ENCODE measurements at regions not wholly inside any gene's neighbourhood (a gene's known extent, or its start where the extent isn't known, plus 50 kb on each side); places are given as distances from the start of the nearest gene placed in this dataset.
A peak's percentile ranks its signal among the peaks of the same experiment; 100 is the strongest.

DNA sequence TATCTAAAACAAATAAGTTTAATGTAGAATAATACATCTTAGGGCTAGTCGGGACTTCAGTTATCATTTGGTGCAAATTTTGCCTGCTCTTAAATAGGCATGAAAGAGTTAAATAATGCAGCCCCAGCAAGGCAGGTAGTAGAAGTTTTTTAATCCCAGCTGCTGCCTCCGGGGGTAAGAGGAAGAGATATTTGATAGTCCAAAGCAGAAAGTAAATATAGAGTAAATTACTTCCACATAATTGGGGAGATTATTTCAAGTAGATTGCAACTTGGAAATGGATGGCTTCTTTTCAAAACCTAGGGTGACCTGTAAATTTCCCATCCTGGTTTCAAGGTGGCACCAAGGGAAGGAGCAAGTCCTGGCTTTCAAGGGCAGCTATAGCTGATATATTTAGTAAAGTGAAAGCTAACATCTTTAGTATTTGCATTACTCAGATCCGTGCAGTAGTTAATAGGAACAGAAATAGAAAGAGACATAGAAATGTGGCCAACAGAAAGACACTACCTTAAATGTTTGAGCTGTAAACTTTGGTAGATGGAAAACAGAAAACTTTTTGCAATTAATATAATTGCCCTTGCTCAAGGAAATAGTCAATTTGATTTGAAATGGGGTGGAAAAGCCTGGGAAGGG lies 109.1 kb downstream of the LMO4 start:
- DNase-seq, result no peak

DNA sequence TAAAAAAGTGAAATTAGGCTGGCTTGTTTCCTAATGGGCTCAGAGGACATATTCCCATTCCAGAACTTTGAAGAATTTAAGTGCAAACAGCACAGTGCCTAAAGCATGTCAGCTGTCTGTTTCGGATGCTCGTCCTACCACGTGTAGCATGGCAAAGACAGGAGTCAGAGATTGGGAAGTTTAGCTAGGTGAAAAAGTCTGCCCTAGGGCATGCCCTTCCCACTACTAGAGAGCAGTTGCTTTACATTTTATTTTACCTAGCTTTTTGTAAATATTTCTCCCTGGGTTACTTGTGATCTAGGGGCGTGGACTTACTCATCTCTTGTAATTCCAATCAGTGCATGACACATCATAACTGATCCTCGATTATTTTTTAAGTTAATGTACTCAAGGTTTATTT lies 111.1 kb downstream of the LMO4 start:
- DNase-seq, result no peak

DNA sequence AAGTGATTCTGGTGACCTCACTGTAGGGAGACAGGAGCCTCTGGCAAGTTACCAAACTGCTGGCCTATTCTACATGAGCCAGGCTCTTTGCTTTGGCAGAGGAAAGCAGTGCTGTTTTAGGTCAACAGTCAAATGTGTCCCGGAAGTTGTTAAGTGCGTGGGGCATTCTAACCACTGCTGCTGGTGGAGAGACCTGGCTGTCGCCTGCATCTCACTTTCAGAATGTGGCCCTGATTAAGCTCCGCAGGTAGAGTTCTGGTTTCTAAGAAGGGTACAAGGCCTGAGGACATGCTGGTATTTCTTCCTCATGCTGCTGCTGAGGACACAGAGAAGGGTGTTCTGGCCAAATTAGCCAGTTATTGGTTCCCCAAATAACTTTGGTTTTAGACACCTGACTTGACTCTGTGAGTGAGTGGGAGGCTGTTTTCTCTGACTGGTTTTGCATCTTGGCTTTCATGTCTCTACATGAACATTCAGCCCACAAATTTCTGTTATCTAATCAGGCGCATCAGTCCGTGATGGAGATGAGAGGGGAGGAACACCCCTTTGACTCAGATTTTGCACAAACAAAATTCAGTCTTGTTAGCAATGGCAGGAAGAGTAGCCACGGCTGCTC lies 120.8 kb downstream of the LMO4 start:
- DNase-seq, result no peak

DNA sequence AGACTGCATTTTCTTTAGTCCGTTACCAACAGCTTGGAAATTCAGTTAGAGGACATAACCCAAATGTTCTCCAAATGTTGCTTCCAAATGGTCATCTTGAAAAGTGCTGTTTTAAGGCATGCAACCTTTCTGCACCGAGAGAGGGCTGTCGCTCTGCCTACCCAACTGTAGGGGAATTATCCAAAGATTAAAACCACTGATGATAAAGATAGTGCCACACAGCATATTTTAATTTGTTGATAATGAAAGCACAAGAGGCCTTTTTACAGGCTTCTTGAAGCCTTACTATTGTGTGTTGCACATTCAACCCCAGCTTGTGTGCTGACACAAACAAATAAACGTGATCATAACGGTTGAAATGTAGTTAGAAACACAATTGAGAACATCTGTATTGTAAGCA lies 121.5 kb downstream of the LMO4 start:
- DNase-seq, result no peak

GRCh38 chr1:87450615-87451209 lies 122.0 kb downstream of the LMO4 start:
- DNase-seq, result no peak

DNA sequence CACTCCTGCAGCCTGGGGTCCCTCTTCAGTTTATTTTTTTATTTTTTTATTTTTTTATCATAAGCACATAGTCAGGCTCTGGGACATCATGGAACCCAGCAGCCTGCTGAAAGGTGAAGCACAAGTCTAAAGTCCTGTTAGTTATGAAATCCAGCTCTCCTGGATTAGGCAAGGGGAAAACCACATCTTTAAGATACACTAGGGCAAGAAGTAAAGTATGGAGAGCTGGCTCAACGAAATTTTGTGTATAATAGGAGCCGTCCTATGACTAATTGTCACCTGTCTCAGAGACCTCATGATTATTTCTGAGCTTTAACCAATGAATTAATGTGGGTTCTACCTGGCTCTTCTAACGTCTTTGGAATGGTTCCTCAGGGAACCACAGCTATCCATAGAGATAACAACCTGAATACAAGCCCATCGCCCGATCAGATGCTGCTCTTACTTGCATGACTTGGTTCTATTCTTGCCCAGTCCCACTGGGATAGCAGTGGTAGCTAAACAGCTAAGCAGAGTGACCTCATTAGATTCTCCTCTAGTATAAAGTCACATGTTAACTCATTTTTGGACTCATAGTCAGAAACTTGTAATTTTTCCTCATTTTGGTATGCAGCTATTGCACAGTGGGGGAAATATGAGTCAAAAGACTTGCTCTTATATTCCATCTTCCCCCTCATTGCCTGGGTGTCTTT lies 122.7 kb downstream of the LMO4 start:
- no peak for DNase-seq

DNA sequence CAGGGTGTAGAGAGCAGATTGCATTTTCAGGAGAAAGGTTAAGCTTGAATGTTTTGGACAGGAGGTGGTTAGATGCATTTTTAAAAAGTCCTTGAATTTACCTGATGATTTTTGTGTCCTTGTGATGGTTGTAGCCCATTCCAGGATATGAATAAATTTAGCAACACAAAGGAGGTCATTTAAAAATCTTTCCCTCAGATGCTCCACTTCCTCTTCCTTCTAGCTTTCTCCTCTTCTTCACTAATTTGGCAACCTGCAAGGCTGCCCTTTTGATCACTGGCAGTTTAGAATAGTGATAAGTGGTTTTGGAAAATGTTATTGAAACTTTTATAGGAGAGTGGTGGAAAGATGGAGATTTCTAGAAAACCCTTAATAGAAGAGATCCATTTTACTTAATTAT lies 124.0 kb downstream of the LMO4 start:
- DNase-seq, result no peak

DNA sequence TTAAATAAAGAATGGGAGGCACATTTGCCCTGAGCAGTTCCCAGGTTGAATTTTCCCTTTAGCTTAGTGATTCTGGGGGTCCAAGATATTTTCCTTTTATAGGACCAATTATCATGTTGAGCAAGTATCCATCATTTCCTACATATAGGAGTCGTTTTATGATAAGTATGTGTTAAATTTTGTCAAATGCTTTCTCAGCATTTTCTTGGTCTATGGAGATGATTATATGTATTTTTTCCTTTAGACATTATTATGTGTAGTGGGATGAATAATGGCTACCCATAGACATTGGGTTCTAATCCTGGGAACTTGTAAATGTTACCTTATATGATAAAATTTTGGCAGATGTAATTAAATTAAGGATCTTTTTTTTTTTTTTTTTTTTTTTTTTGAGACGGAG lies 128.7 kb downstream of the LMO4 start:
- no peak for DNase-seq

DNA sequence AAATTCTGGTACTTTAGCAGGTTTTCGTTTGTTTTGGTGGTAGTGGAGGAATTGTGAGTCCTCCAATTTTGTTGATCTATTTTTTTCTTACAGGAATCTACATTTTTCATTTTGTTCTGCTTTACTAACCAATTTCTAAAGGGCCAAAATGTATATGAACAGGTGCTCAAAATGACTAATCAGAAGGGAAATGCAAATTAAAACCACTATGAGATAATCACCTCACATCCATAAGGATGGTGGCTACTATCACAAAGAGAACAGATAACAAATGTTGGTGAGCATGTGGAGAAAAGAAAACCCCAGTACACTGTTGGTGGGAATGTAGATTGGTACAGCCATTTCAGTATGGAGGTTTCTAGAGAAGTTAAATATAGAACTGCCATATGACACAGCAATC lies 134.2 kb downstream of the LMO4 start:
- no peak for DNase-seq

DNA sequence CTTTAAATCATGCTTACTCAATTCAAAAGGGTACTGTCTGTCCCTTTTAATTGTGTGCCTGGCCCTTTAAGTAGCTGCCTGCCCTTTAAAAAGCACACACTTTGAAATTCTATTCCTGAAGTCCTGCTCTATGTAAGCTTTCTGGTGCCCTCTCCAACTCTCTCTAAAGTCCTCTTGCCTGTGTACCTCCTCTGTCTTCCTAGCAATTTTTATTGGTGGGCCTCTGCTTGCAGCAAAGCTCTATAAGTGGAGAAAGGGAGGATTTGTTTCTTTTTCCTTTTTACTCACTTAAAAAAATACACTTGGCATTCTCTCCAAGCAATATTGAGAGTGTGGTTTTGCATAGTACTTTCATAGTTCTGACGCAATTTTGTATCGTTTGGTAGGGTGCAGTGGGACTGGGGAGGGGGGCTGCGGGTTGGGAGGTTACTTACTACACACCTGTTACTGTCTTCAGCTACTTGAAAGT lies 135.4 kb downstream of the LMO4 start:
- DNase-seq, result no peak

DNA sequence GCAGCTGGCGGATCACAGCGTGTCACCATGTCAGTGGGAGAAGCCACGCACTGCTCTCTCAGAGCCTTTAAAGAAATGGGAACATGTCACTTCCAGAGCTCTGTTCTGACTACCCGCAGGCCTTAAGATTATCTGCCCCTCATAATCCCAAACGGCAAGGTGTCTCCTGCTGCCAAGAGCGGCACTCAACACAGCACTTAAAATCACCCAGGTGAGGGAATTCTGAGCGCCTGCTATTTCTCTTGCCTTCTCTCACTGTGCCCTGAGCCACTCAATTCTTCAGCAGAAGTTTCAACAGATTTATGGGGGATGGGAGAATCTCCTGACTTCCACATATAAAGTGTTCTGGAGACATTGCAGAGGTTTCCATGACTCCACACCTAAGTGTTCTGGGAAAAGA lies 137.9 kb downstream of the LMO4 start:
- no peak for DNase-seq

- DNase-seq, result no peak
Measured at GRCh38 chr1:87472716-87473115, 144.0 kb downstream of the LMO4 start.

DNA sequence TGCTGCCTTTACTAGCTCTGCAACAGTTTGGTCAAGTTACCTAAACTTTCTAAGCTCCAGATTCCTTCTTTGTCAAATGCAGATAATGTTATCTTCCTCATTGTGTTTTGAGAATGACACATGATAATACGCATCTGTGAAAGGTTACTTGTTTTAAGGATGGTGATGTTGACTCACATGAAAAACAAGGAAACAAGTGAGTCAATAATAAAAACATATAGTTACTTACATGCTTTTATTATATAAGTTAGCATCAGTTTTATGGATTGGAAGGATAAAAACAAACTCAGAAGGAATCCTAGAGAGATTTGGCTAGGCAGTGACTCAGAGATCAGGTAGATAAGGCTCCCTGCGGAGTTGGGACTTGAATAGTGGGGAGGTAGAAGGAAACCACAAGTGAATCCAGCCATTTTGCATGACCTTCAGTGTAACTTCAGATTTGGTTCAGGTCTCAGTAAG lies 144.6 kb downstream of the LMO4 start:
- DNase-seq, result no peak

GRCh38 chr1:87474098-87474497 lies 145.4 kb downstream of the LMO4 start:
- peak in 12 of 51 donors; percentile 2 to 33 (median 10) for DNase-seq

- DNase-seq, result peak in 7 of 51 donors; percentile 0 to 16 (median 5)
Measured at GRCh38 chr1:87478231-87478630, 149.6 kb downstream of the LMO4 start.

GRCh38 chr1:87495147-87495546 lies 166.5 kb downstream of the LMO4 start:
- no peak for DNase-seq

GRCh38 chr1:87495870-87496269 lies 167.2 kb downstream of the LMO4 start:
- DNase-seq, result no peak

- DNase-seq, result no peak
Measured at GRCh38 chr1:87497380-87498203, 168.9 kb downstream of the LMO4 start.

DNA sequence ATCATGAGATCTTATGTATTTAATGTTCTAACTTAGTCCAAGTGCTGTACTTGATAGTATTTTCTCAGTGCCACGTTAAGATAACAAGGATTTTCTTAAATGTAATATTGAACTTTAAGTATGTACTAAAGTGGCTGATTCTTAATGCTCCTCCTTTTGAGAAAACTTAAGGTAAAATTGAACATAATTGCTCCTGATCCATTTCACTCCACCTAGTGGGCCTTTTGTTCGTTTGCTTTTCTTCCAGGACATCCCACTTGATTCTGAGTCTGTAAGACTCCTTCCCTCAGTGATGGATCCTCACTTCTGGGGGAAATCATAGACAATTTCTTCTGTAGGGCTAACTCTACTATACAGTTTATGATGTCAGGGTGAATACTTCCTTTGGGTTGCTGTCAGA lies 173.1 kb downstream of the LMO4 start:
- no peak for DNase-seq

GRCh38 chr1:87505391-87505983 lies 176.8 kb downstream of the LMO4 start:
- DNase-seq, result no peak

DNA sequence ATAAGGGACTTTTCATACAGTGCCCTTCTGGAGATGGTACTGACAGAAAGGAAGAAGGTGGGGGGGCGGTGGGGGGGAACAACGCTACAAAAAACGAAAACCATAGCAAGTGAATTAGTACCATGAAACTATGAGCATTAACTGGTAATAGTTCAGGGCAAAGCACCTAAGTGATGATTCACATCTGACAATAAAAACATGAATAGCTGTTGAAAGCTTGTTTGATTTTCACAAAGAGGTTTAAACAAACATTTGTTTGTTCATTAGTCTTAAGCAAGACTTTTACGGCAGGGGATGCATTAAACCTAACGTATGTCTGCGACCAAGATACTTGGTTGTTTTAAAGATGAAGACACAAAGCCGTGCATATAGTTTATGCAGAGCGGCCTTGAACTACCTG lies 177.5 kb downstream of the LMO4 start:
- DNase-seq, result no peak
